ENCODE measurements at regions not wholly inside any gene's neighbourhood (a gene's known extent, or its start where the extent isn't known, plus 50 kb on each side); places are given as distances from the start of the nearest gene placed in this dataset.
"Not testable (repeated sequence)": the region's sequence is repeated elsewhere in the genome, so short reads cannot be mapped to it uniquely, and the experiment has no call there.

GRCh38 chr18:1034971-1035370, 130.3 kb downstream of the ADCYAP1 start:
- no peak for DNase-seq (ENCODE audit: low read depth in 1 of 2, low spot score in 1 of 2)
- in situ Hi-C loops (cut with HindIII; ENCODE audit: low pct_unique_long_range_greater_than_20kb, low sequenced_read_pairs), result no loop called here

GRCh38 chr18:1036926-1037325, 132.3 kb downstream of the ADCYAP1 start:
- TF ChIP-seq JUND (IDR thresholded peaks at IDR 0.05; ENCODE audit: low read depth), result no peak
- in situ Hi-C loops (cut with HindIII; ENCODE audit: low pct_unique_long_range_greater_than_20kb, low sequenced_read_pairs), result no loop called here
- no peak for DNase-seq (ENCODE audit: low read depth in 1 of 2, low spot score in 1 of 2)

More at GRCh38 chr18:1034971-1035370, 130.3 kb downstream of the ADCYAP1 start:
- no peak for TF ChIP-seq JUND (IDR thresholded peaks at IDR 0.05; ENCODE audit: low read depth)

- TF ChIP-seq JUND (IDR thresholded peaks at IDR 0.05; ENCODE audit: low read depth), result no peak
- in situ Hi-C loops (cut with HindIII; ENCODE audit: low pct_unique_long_range_greater_than_20kb, low sequenced_read_pairs), result no loop called here
- DNase-seq (ENCODE audit: low read depth in 1 of 2, low spot score in 1 of 2), result no peak
These were observed 133.1 kb downstream of the ADCYAP1 start for GRCh38 chr18:1037776-1038175.

- in situ Hi-C loops (cut with HindIII; ENCODE audit: low pct_unique_long_range_greater_than_20kb, low sequenced_read_pairs), result no loop called here
- DNase-seq (ENCODE audit: low read depth in 1 of 2, low spot score in 1 of 2), result no peak
- no peak for TF ChIP-seq JUND (IDR thresholded peaks at IDR 0.05; ENCODE audit: low read depth)
These were observed 134.8 kb downstream of the ADCYAP1 start for GRCh38 chr18:1039421-1039820.

- DNase-seq (ENCODE audit: low read depth in 1 of 2, low spot score in 1 of 2); in situ Hi-C loops (cut with HindIII; ENCODE audit: low pct_unique_long_range_greater_than_20kb, low sequenced_read_pairs): not testable (repeated sequence)
These were observed 138.4 kb downstream of the ADCYAP1 start for GRCh38 chr18:1043039-1043438.

- no peak for DNase-seq (ENCODE audit: low read depth in 1 of 2, low spot score in 1 of 2)
- in situ Hi-C loops (cut with HindIII; ENCODE audit: low pct_unique_long_range_greater_than_20kb, low sequenced_read_pairs), result no loop called here
- TF ChIP-seq JUND (IDR thresholded peaks at IDR 0.05; ENCODE audit: low read depth), result no peak
These were observed 141.0 kb downstream of the ADCYAP1 start for GRCh38 chr18:1045658-1046057.

GRCh38 chr18:1047406-1047805, 142.7 kb downstream of the ADCYAP1 start:
- in situ Hi-C loops (cut with HindIII; ENCODE audit: low pct_unique_long_range_greater_than_20kb, low sequenced_read_pairs), result no loop called here
- no peak for DNase-seq (ENCODE audit: low read depth in 1 of 2, low spot score in 1 of 2)
- TF ChIP-seq JUND (IDR thresholded peaks at IDR 0.05; ENCODE audit: low read depth), result no peak

- in situ Hi-C loops (cut with HindIII; ENCODE audit: low pct_unique_long_range_greater_than_20kb, low sequenced_read_pairs), result no loop called here
- no peak for DNase-seq (ENCODE audit: low read depth in 1 of 2, low spot score in 1 of 2)
- no peak for TF ChIP-seq JUND (IDR thresholded peaks at IDR 0.05; ENCODE audit: low read depth)
These were observed 143.4 kb downstream of the ADCYAP1 start for GRCh38 chr18:1048032-1048431.

GRCh38 chr18:1049173-1049572, 144.5 kb downstream of the ADCYAP1 start:
- in situ Hi-C loops (cut with HindIII; ENCODE audit: low pct_unique_long_range_greater_than_20kb, low sequenced_read_pairs), result no loop called here
- no peak for TF ChIP-seq JUND (IDR thresholded peaks at IDR 0.05; ENCODE audit: low read depth)
- DNase-seq (ENCODE audit: low read depth in 1 of 2, low spot score in 1 of 2), result no peak

- TF ChIP-seq JUND (IDR thresholded peaks at IDR 0.05; ENCODE audit: low read depth), result no peak
- in situ Hi-C loops (cut with HindIII; ENCODE audit: low pct_unique_long_range_greater_than_20kb, low sequenced_read_pairs), result no loop called here
- no peak for DNase-seq (ENCODE audit: low read depth in 1 of 2, low spot score in 1 of 2)
These were observed 145.5 kb downstream of the ADCYAP1 start for GRCh38 chr18:1050012-1050657.

GRCh38 chr18:1052301-1052700, 147.6 kb downstream of the ADCYAP1 start:
- DNase-seq (ENCODE audit: low read depth in 1 of 2, low spot score in 1 of 2), result no peak
- TF ChIP-seq JUND (IDR thresholded peaks at IDR 0.05; ENCODE audit: low read depth), result no peak
- in situ Hi-C loops (cut with HindIII; ENCODE audit: low pct_unique_long_range_greater_than_20kb, low sequenced_read_pairs), result no loop called here

GRCh38 chr18:1053331-1054315, 149.0 kb downstream of the ADCYAP1 start:
- in situ Hi-C loops (cut with HindIII; ENCODE audit: low pct_unique_long_range_greater_than_20kb, low sequenced_read_pairs), result no loop called here
- TF ChIP-seq JUND (IDR thresholded peaks at IDR 0.05; ENCODE audit: low read depth), result no peak
- peak in 1 of 2 experiments; percentile 5 for DNase-seq (ENCODE audit: low read depth in 1 of 2, low spot score in 1 of 2)

- in situ Hi-C loops (cut with HindIII; ENCODE audit: low pct_unique_long_range_greater_than_20kb, low sequenced_read_pairs), result no loop called here
- DNase-seq (ENCODE audit: low read depth in 1 of 2, low spot score in 1 of 2), result no peak
- no peak for TF ChIP-seq JUND (IDR thresholded peaks at IDR 0.05; ENCODE audit: low read depth)
These were observed 151.7 kb downstream of the ADCYAP1 start for GRCh38 chr18:1056404-1056803.
